ENCODE measurements at regions not wholly inside any gene's neighbourhood (a gene's known extent, or its start where the extent isn't known, plus 50 kb on each side); places are given as distances from the start of the nearest gene placed in this dataset.

- no peak for DNase-seq
Observed at GRCh38 chr7:80288175-80289122, 153.8 kb downstream of the GNAI1 start.

DNA sequence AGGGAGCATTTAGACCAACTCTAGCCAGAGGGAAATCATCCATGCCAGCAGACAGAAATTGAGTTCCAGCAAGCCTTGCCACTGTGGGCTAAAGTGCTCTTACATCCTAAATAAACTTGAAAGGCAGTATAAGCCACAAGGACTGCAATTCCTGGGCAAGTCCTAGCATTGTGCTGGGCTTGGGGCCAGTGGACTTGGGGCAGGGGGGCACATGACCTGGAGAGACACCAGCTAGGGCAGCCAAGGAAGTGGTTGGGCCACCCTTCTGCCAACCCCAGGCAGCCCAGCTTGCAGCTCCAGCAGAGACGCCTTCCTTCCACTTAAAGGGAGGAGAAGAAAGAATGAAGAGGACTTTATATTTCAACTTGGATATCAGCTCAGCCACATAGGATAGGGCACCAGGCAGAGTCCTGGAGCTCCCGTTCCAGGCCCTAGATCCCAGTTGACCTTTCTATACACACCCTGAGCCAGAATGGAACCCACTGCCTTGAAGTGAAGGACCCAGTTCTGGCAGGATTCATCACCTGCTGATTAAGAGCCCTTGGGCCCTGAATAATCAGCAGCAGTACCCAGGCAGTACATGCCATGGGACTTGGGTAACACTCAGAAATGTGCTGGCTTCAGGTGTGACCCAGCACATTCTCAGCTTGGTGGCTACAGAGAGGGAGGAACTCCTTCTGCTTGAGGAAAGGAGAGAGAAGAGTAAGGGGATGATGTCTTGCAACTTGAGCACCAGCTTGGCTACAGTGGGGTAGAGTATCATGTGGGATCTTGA is 153.0 kb downstream of the GNAI1 start:
- no peak for DNase-seq

DNA sequence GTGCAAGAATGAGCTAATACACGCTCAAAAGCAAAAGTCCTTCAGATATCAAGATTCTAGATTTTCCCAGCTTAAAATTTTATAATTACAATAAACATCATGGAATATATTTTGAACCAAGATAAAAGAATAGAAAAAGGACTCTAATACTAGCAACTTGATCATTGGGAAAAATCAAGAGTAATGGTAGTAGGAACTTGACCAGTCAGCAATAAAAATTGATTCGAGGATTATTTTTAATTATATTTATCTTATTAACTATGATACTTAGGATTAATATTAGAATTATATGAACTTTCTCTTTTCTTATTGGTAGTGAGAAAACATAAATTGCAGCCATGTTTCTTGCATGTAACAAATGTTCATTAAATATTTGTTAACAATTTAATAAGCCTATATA is 152.0 kb downstream of the GNAI1 start:
- no peak for DNase-seq

- DNase-seq, result no peak
Observed at GRCh38 chr7:80284855-80285254, 150.2 kb downstream of the GNAI1 start.

- no peak for DNase-seq
Observed at GRCh38 chr7:80279760-80280159, 145.1 kb downstream of the GNAI1 start.

- no peak for DNase-seq
Observed at GRCh38 chr7:80278737-80279136, 144.1 kb downstream of the GNAI1 start.

GRCh38 chr7:80277434-80278427 is 143.1 kb downstream of the GNAI1 start:
- no peak for DNase-seq
